GM12891 (cell line): ENCODE measurements at regions not wholly inside any gene's neighbourhood (a gene's known extent, or its start where the extent isn't known, plus 50 kb on each side); places are given as distances from the start of the nearest gene placed in this dataset.

ENCODE experiments used
- PAX5 ChIP-seq: IDR thresholded peaks from 2 replicates; pipeline ENCODE4 v1.6.1; 2011; ENCODE audit warnings: low read length, moderate library complexity, mild to moderate bottlenecking; ENCODE audit not compliant: insufficient read depth, severe bottlenecking
- POLR2A ChIP-seq: IDR thresholded peaks from 2 replicates; pipeline ENCODE4 v1.6.1; 2011; ENCODE audit warnings: low read depth, low read length, control low read depth
- POLR2AphosphoS5 ChIP-seq: IDR thresholded peaks from 2 replicates; pipeline ENCODE4 v1.6.1; 2011; ENCODE audit warnings: low read depth, low read length, control low read depth
- POU2F2 ChIP-seq: IDR thresholded peaks from 2 replicates; pipeline ENCODE4 v1.6.1; 2011; ENCODE audit warnings: low read depth, mild to moderate bottlenecking, control low read depth, low read length, moderate library complexity
- SPI1 ChIP-seq: IDR thresholded peaks from 2 replicates; pipeline ENCODE4 v1.6.1; 2011; ENCODE audit warnings: low read depth, low read length, control low read depth
- TAF1 ChIP-seq: IDR thresholded peaks from 2 replicates; pipeline ENCODE4 v1.6.1; 2011; ENCODE audit warnings: low read depth, low read length, control low read depth

GRCh38 chr1:221122501-221122900 lies 243.3 kb downstream of the HLX start:
- TF ChIP-seq POLR2AphosphoS5 (no peak), POLR2A (no peak), TAF1 (no peak), POU2F2 (no peak), SPI1 (no peak), PAX5 (no peak)
